Activated CD8-positive, alpha-beta T cell treated with anti-CD3 and anti-CD28 coated beads for 36 hours (primary cell): ENCODE measurements at regions not wholly inside any gene's neighbourhood (a gene's known extent, or its start where the extent isn't known, plus 50 kb on each side); places are given as distances from the start of the nearest gene placed in this dataset.

Experiments
- ATAC-seq: fragments of 200-7000 bp; cut with Tn5 transposase; one replicate; pipeline ENCODE4 v1.10.0; 2021; ENCODE audit warnings: mild to moderate bottlenecking, moderate library complexity
- CTCF ChIA-PET: fragments of 350-600 bp; sonication (Branson Sonifier 250); formaldehyde crosslinking; loops from one replicate; lab custom pipeline; 2021; ENCODE audit warnings: antibody characterized with exemption; lab: Charles Lee
- POLR2A ChIA-PET: fragments of 350-600 bp; sonication (Branson Sonifier 250); formaldehyde crosslinking; loops from one replicate; lab custom pipeline; 2021; ENCODE audit warnings: antibody characterized with exemption; lab: Charles Lee
- DNase-seq: peaks from one replicate; pipeline ENCODE4 v3.0.0-alpha.2; 2020
- H3K27ac Mint-ChIP-seq: one replicate; pipeline ENCODE4 v1.8.0; 2021; ENCODE audit warnings: mild to moderate bottlenecking, mixed read lengths
- H3K27me3 Mint-ChIP-seq: one replicate; pipeline ENCODE4 v1.8.0; 2021; ENCODE audit warnings: mixed read lengths
- H3K36me3 Mint-ChIP-seq: one replicate; pipeline ENCODE4 v1.8.0; 2021; ENCODE audit warnings: low read depth, mixed read lengths
- H3K4me1 Mint-ChIP-seq: one replicate; pipeline ENCODE4 v1.8.0; 2021; ENCODE audit warnings: low read depth, mixed read lengths
- H3K4me3 Mint-ChIP-seq: one replicate; pipeline ENCODE4 v1.8.0; 2021; ENCODE audit warnings: mild to moderate bottlenecking, moderate library complexity, mixed read lengths
- H3K9me3 Mint-ChIP-seq: one replicate; pipeline ENCODE4 v1.8.0; 2021; ENCODE audit warnings: mixed read lengths
- intact Hi-C: fragments of 100-400 bp; cut with micrococcal nuclease; formaldehyde crosslinking; loops from one replicate; pipeline ENCODE4 v1.10.0; 2022
- TF ChIP-seq, protein P1 (sequence below): fragments of 200-600 bp; IDR thresholded peaks from one replicate; pipeline ENCODE4 v1.8.0; 2022; ENCODE audit warnings: antibody characterized with exemption, mild to moderate bottlenecking

DNA sequence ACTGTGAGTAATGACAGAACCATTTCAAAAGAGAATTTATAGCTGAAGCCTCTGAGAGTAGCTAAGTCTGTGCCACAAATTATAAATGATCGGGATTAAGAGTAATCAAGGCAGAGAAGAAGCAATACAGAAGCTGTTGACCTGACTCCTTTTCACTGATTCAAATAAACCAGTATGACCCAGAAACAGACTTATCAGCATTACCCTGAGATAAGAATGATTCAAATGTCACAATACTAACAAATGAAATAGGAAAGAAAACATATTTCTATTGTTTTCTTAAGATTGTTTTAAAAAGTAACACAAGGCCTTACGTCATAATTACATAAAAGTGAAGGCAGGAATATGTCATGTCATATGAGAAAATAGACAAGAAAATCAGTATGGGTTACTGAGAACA, 1534.6 kb downstream of the SI start:
- ATAC-seq (no peak), DNase-seq (no peak)
- Mint-ChIP-seq H3K4me1 (no peaks in the 10 kb centered on the region), H3K9me3 (no peaks in the 10 kb centered on the region), H3K27ac (no peak overlapping the region), H3K27me3 (no peaks in the 10 kb centered on the region), H3K36me3 (no peaks in the 10 kb centered on the region), H3K4me3 (no peak overlapping the region)
- CTCF ChIA-PET = no interaction called here
- POLR2A ChIA-PET = no interaction called here
- intact Hi-C loops = no loop called here
- TF ChIP-seq, protein P1, sequence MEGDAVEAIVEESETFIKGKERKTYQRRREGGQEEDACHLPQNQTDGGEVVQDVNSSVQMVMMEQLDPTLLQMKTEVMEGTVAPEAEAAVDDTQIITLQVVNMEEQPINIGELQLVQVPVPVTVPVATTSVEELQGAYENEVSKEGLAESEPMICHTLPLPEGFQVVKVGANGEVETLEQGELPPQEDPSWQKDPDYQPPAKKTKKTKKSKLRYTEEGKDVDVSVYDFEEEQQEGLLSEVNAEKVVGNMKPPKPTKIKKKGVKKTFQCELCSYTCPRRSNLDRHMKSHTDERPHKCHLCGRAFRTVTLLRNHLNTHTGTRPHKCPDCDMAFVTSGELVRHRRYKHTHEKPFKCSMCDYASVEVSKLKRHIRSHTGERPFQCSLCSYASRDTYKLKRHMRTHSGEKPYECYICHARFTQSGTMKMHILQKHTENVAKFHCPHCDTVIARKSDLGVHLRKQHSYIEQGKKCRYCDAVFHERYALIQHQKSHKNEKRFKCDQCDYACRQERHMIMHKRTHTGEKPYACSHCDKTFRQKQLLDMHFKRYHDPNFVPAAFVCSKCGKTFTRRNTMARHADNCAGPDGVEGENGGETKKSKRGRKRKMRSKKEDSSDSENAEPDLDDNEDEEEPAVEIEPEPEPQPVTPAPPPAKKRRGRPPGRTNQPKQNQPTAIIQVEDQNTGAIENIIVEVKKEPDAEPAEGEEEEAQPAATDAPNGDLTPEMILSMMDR = no peak

DNA sequence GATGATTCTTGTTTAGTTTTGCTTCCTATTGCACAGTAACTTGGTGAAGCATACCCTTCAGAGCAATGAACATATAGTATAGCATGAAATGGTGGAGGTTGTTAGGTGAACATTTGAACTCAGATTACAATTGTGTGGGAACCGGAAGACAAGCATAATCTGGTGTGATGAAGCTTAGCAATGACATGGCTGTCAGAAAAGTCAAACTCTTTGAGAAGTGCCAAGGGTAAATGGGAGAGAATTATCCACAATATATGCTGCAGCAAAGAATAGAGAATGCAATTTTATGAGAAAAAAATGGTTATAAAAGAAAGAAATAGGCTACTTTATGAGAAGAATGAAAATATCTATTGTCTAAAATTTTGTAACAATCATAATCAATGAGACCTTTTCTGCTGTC, 1536.7 kb downstream of the SI start:
- Mint-ChIP-seq H3K4me1 (no peaks in the 10 kb centered on the region), H3K27me3 (no peaks in the 10 kb centered on the region), H3K4me3 (no peak overlapping the region), H3K9me3 (no peaks in the 10 kb centered on the region), H3K36me3 (no peaks in the 10 kb centered on the region), H3K27ac (no peak overlapping the region)
- intact Hi-C loops = no loop called here
- DNase-seq (no peak), ATAC-seq (no peak)
- TF ChIP-seq, protein P1 = no peak
- CTCF ChIA-PET = no interaction called here
- POLR2A ChIA-PET = no interaction called here

DNA sequence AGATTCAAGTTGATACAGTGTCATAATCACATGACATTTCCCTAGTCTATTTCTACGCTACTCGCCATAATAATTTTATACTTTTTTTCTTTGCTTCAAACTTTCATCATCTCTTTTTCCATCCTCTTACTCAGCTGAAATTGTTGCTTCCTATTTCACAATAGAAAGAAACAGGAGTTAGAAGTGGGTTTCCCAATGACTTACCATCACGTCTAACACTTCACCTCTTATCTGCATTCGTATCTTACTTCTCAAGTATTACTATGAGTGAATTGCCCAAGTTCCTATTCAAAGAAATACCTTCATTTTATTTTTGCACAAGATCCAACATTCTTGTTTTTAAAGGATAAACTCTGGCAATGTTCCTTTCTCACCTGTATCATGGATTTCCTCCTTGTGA, 1539.9 kb downstream of the SI start:
- Mint-ChIP-seq H3K36me3 (no peaks in the 10 kb centered on the region), H3K27ac (no peak overlapping the region), H3K9me3 (peaks cover 4% of the 10 kb centered on the region), H3K27me3 (no peaks in the 10 kb centered on the region), H3K4me3 (no peak overlapping the region), H3K4me1 (no peaks in the 10 kb centered on the region)
- DNase-seq = no peak
- intact Hi-C loops = no loop called here
- TF ChIP-seq, protein P1 = no peak
- ATAC-seq = no peak
- CTCF ChIA-PET = no interaction called here
- POLR2A ChIA-PET = no interaction called here

DNA sequence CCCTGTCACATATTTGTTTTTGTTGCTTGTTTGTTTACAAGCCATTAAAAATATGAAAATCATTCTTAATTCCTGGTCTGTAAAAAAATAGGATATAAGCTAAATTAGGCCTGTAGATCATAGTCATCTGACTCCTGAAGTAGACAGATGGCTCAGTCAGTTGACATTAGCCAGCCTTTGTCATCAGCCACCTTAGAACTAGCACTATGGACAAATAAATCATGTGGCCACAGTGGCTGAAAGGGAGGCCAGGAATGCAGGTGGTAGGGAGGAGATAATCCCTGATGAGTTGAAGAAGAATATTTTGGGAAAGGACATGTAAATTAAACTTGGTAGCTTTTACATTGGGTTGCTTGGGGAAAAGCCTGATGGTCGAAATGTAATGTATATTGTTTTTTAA, 1544.9 kb downstream of the SI start:
- intact Hi-C loops = no loop called here
- Mint-ChIP-seq H3K27me3 (no peaks in the 10 kb centered on the region), H3K4me1 (no peaks in the 10 kb centered on the region), H3K4me3 (no peak overlapping the region), H3K27ac (no peak overlapping the region), H3K36me3 (no peaks in the 10 kb centered on the region), H3K9me3 (peaks cover 14% of the 10 kb centered on the region)
- ATAC-seq (no peak), DNase-seq (no peak)
- ChIA-PET CTCF (no interaction called here), POLR2A (no interaction called here)
- TF ChIP-seq, protein P1 = no peak

DNA sequence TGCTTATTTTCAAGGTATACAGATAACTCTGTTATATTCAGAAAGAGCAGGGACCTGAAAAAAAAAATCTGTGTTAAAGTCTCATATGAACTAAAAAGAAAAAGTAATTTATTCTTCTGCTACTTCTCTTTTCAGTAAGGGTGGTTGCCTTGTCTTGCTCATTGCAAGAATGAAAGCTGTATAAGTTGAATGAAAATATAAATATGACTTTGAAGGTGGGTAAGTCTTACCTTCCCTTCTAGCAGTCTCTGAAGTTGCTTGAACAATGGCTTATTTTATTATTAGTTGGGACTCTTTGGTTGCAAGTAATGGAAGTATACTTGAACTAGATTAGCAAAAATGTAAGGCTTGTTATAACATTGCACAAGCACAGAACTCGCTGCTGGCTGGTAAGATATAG, 1554.9 kb downstream of the SI start:
- Mint-ChIP-seq H3K9me3 (peaks cover 2% of the 10 kb centered on the region), H3K4me1 (no peaks in the 10 kb centered on the region), H3K36me3 (no peaks in the 10 kb centered on the region), H3K4me3 (no peak overlapping the region), H3K27ac (no peak overlapping the region), H3K27me3 (no peaks in the 10 kb centered on the region)
- ATAC-seq (no peak), DNase-seq (no peak)
- CTCF ChIA-PET = no interaction called here
- TF ChIP-seq, protein P1 = no peak
- intact Hi-C loops = no loop called here
- POLR2A ChIA-PET = no interaction called here
